ENCODE measurements at regions not wholly inside any gene's neighbourhood (a gene's known extent, or its start where the extent isn't known, plus 50 kb on each side); places are given as distances from the start of the nearest gene placed in this dataset.

DNA sequence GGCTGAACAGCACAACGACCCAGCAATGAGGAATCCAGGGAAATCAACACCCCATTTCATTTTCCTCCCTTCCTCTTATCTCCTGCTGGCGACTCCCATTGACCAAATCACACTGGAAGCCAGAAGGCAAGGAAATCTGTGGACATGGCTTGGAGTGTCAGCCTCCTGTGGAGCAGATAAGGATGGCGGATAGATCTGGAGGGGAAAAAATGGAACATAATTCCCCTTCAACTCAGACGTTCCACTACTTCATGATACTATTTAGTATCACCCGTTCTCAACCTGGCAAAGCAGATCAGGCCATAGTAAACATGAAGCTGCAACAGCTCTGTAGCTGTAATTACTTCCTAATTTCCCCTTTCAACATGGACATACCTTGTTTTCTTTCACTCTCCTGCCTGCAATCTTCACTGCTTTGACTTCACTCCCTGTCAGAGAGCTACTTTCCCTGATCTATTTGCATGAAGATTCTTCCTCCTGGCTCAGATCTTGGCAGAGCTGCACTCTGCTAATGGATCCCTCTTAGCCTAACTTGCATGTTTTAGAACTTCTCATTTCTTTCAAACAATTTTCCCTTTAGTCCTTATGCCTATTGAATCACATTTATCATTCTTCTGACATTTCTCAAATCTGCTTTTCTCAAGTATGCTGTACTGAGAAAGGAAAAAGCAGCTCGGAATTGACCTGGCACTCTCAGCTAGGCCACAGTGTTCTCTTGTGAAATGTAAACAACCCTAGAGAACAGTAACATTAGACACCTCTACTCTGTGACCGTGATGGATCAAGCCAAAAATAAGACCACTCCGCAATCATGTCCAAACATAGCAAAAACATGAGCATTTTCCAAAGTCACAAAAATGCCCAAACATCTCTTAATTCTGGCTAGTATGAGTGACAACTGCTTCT is 135.1 kb downstream of the ETNK1 start:
- TF ChIP-seq CTCF (IDR thresholded peaks at IDR 0.05) = no peak
- no peaks in the 10 kb centered on the region for H3K4me1 ChIP-seq
- no peaks in the 10 kb centered on the region for H3K36me3 ChIP-seq
- H3K27ac ChIP-seq = peak overlapping the region in 1 of 2 donors; percentile 16
- peaks cover 0 to 17% of the 10 kb centered on the region in 2 donors for H3K9me3 ChIP-seq
- no peak overlapping the region for H3K4me3 ChIP-seq
- no peak for DNase-seq (ENCODE audit: low spot score)
- H3K27me3 ChIP-seq = no peaks in the 10 kb centered on the region

GRCh38 chr12:22765421-22766130 is 140.6 kb downstream of the ETNK1 start:
- no peaks in the 10 kb centered on the region for H3K36me3 ChIP-seq
- TF ChIP-seq CTCF (IDR thresholded peaks at IDR 0.05) = no peak
- no peaks in the 10 kb centered on the region for H3K9me3 ChIP-seq
- no peak for DNase-seq (ENCODE audit: low spot score)
- H3K4me1 ChIP-seq = no peaks in the 10 kb centered on the region
- H3K27ac ChIP-seq = no peak overlapping the region
- H3K27me3 ChIP-seq = no peaks in the 10 kb centered on the region
- H3K4me3 ChIP-seq = no peak overlapping the region

- no peaks in the 10 kb centered on the region for H3K4me1 ChIP-seq
- no peak overlapping the region for H3K4me3 ChIP-seq
- TF ChIP-seq CTCF (IDR thresholded peaks at IDR 0.05) = no peak
- no peaks in the 10 kb centered on the region for H3K36me3 ChIP-seq
- no peaks in the 10 kb centered on the region for H3K27me3 ChIP-seq
- DNase-seq (ENCODE audit: low spot score) = no peak
- no peak overlapping the region for H3K27ac ChIP-seq
- no peaks in the 10 kb centered on the region for H3K9me3 ChIP-seq
These were observed 142.0 kb downstream of the ETNK1 start for GRCh38 chr12:22766911-22767420.

DNA sequence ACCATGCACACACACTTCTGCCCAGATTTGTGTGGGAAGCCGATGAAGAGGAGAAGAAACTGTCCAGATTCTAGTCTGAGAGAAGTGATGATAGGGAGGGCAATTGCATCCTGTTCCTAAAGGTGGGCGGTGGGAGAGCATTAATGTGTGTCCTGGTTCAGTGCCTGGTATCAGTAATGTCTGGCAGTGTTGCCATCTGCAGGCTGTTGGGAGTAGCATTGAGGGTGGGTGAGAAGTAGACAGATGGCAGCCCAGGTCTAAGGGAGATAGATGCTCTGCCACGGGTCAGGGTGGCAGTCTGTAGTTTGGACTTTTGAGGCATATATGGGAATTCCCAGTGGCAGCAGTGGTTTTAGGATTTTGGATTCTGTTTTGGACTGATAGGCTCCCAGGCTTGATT is 156.4 kb downstream of the ETNK1 start:
- peaks cover 0 to 3% of the 10 kb centered on the region in 2 donors for H3K9me3 ChIP-seq
- H3K36me3 ChIP-seq = no peaks in the 10 kb centered on the region
- H3K27me3 ChIP-seq = no peaks in the 10 kb centered on the region
- no peaks in the 10 kb centered on the region for H3K4me1 ChIP-seq
- no peak overlapping the region for H3K4me3 ChIP-seq
- TF ChIP-seq CTCF (IDR thresholded peaks at IDR 0.05) = no peak
- no peak for DNase-seq (ENCODE audit: low spot score)
- no peak overlapping the region for H3K27ac ChIP-seq

GRCh38 chr12:22787557-22787956 is 162.6 kb downstream of the ETNK1 start:
- Histone ChIP-seq H3K36me3 (no peaks in the 10 kb centered on the region), H3K9me3 (no peaks in the 10 kb centered on the region), H3K4me1 (no peaks in the 10 kb centered on the region), H3K4me3 (no peak overlapping the region), H3K27me3 (no peaks in the 10 kb centered on the region), H3K27ac (no peak overlapping the region)
- DNase-seq (ENCODE audit: low spot score) = no peak
- TF ChIP-seq CTCF (IDR thresholded peaks at IDR 0.05) = no peak

Data from right atrium auricular region (tissue), 2 donors.